ENCODE measurements at regions not wholly inside any gene's neighbourhood (a gene's known extent, or its start where the extent isn't known, plus 50 kb on each side); places are given as distances from the start of the nearest gene placed in this dataset.

GRCh38 chr4:34644579-34645115 is 1599.7 kb downstream of the ARAP2 start:
- Histone ChIP-seq H3K9me3 (peaks cover 0 to 22% (median 2%) of the 10 kb centered on the region in 4 donors), H3K27ac (no peak overlapping the region), H3K4me1 (no peaks in the 10 kb centered on the region), H3K27me3 (no peaks in the 10 kb centered on the region), H3K4me3 (no peak overlapping the region), H3K36me3 (no peaks in the 10 kb centered on the region)
- DNase-seq (ENCODE audit: low spot score in 2 of 2) = no peak
- WGBS, 2 donors = 62 to 64% methylated on average over 4 of the region's 4 CpGs
- no peak for TF ChIP-seq EP300 (IDR thresholded peaks at IDR 0.05)
- no peak for TF ChIP-seq POLR2A (IDR thresholded peaks at IDR 0.05)
- no peak for TF ChIP-seq CTCF (IDR thresholded peaks at IDR 0.05)

- Histone ChIP-seq H3K27ac (no peak overlapping the region), H3K36me3 (no peaks in the 10 kb centered on the region), H3K27me3 (no peaks in the 10 kb centered on the region), H3K4me3 (no peak overlapping the region), H3K4me1 (no peaks in the 10 kb centered on the region), H3K9me3 (no peaks in the 10 kb centered on the region)
- DNase-seq (ENCODE audit: low spot score in 2 of 2) = no peak
- TF ChIP-seq EP300 (IDR thresholded peaks at IDR 0.05) = no peak
- TF ChIP-seq CTCF (IDR thresholded peaks at IDR 0.05) = no peak
- no peak for TF ChIP-seq POLR2A (IDR thresholded peaks at IDR 0.05)
Observed at GRCh38 chr4:34649716-34650115, 1594.6 kb downstream of the ARAP2 start.

GRCh38 chr4:34664051-34664450 is 1580.3 kb downstream of the ARAP2 start:
- TF ChIP-seq POLR2A (IDR thresholded peaks at IDR 0.05) (no peak), EP300 (IDR thresholded peaks at IDR 0.05) (no peak), CTCF (IDR thresholded peaks at IDR 0.05) (no peak)
- no peaks in the 10 kb centered on the region for H3K36me3 ChIP-seq
- DNase-seq (ENCODE audit: low spot score in 2 of 2) = no peak
- H3K4me3 ChIP-seq = no peak overlapping the region
- 96% methylated on average over 5 of the region's 5 CpGs for WGBS, 2 donors
- H3K27ac ChIP-seq = no peak overlapping the region
- H3K4me1 ChIP-seq = no peaks in the 10 kb centered on the region
- H3K27me3 ChIP-seq = no peaks in the 10 kb centered on the region
- H3K9me3 ChIP-seq = no peaks in the 10 kb centered on the region

- Histone ChIP-seq H3K4me3 (no peak overlapping the region), H3K36me3 (no peaks in the 10 kb centered on the region), H3K9me3 (no peaks in the 10 kb centered on the region), H3K27me3 (no peaks in the 10 kb centered on the region), H3K27ac (no peak overlapping the region), H3K4me1 (no peaks in the 10 kb centered on the region)
- TF ChIP-seq EP300 (IDR thresholded peaks at IDR 0.05) (no peak), CTCF (IDR thresholded peaks at IDR 0.05) (no peak), POLR2A (IDR thresholded peaks at IDR 0.05) (no peak)
- 30 to 32% methylated on average over 1 of the region's 1 CpG for WGBS, 2 donors
- no peak for DNase-seq (ENCODE audit: low spot score in 2 of 2)
Observed at GRCh38 chr4:34676400-34676799, 1567.9 kb downstream of the ARAP2 start.

GRCh38 chr4:34678431-34678830 is 1565.9 kb downstream of the ARAP2 start:
- no peak overlapping the region for H3K27ac ChIP-seq
- TF ChIP-seq POLR2A (IDR thresholded peaks at IDR 0.05) (no peak), EP300 (IDR thresholded peaks at IDR 0.05) (no peak), CTCF (IDR thresholded peaks at IDR 0.05) (no peak)
- WGBS, 2 donors = 74 to 80% methylated on average over 3 of the region's 3 CpGs
- no peaks in the 10 kb centered on the region for H3K9me3 ChIP-seq
- no peak for DNase-seq (ENCODE audit: low spot score in 2 of 2)
- no peaks in the 10 kb centered on the region for H3K4me1 ChIP-seq
- H3K36me3 ChIP-seq = no peaks in the 10 kb centered on the region
- no peaks in the 10 kb centered on the region for H3K27me3 ChIP-seq
- H3K4me3 ChIP-seq = no peak overlapping the region
